H1 (cell line): ENCODE measurements at regions not wholly inside any gene's neighbourhood (a gene's known extent, or its start where the extent isn't known, plus 50 kb on each side); places are given as distances from the start of the nearest gene placed in this dataset.

Source experiments
- CTCF ChIA-PET: fragments of 300-600 bp; sonication (Branson Sonifier 250); formaldehyde crosslinking; loops from one replicate; lab custom pipeline; 2021; ENCODE audit not compliant: partially characterized antibody; lab: Charles Lee
- POLR2A ChIA-PET: fragments of 300-600 bp; sonication (Branson Sonifier 250); formaldehyde crosslinking; loops from one replicate; lab custom pipeline; 2021; ENCODE audit warnings: inconsistent platforms; ENCODE audit not compliant: partially characterized antibody; lab: Charles Lee
- DNase-seq, 2 experiments: peaks; one replicate each; pipeline versions ENCODE4 v3.0.0 to v3.0.0-alpha.2; 2010 to 2022; ENCODE audit warnings: low spot score in 2 of 2, low read depth in 1 of 2, mixed read lengths in 1 of 2
- FAIRE-seq: peaks from 2 replicates; lab custom pipeline; 2011; peaks lifted over from hg19 to GRCh38; lab: Jason Lieb, UNC
- H2AFZ ChIP-seq: 2 replicates; pipeline ENCODE4 v1.8.1; 2012; ENCODE audit warnings: low read length, inconsistent platforms
- H2AK5ac ChIP-seq: 2 replicates; pipeline ENCODE4 v1.6.1; 2013; ENCODE audit warnings: low read depth, low read length
- H2BK120ac ChIP-seq: replicated peaks from 2 replicates; pipeline ENCODE3; 2013; ENCODE audit warnings: low read depth, low read length, inconsistent platforms
- H2BK12ac ChIP-seq: 2 replicates; pipeline ENCODE4 v1.6.1; 2013; ENCODE audit warnings: low read depth, low read length
- H2BK15ac ChIP-seq: 2 replicates; pipeline ENCODE4 v1.6.1; 2013; ENCODE audit warnings: low read length
- H2BK20ac ChIP-seq: 2 replicates; pipeline ENCODE4 v1.6.1; 2013; ENCODE audit warnings: low read length
- H2BK5ac ChIP-seq: 2 replicates; pipeline ENCODE4 v1.6.1; 2013; ENCODE audit warnings: low read depth, low read length
- H3K14ac ChIP-seq: 2 replicates; pipeline ENCODE4 v1.6.1; 2013; ENCODE audit warnings: inconsistent platforms; ENCODE audit not compliant: insufficient read length
- H3K18ac ChIP-seq: 2 replicates; pipeline ENCODE4 v1.6.1; 2013; ENCODE audit warnings: low read length; ENCODE audit errors: extremely low read depth
- H3K23ac ChIP-seq: 2 replicates; pipeline ENCODE4 v1.6.1; 2013; ENCODE audit warnings: inconsistent platforms; ENCODE audit not compliant: insufficient read length
- H3K23me2 ChIP-seq: 2 replicates; pipeline ENCODE4 v1.6.1; 2013; ENCODE audit warnings: low read depth, low read length
- H3K27ac ChIP-seq: 2 replicates; pipeline ENCODE4 v1.6.1; 2011; ENCODE audit warnings: low read depth, low read length, inconsistent platforms
- H3K27me3 ChIP-seq, 4 experiments: replicated peaks in 1 of 4; 1 replicate in 1 of 4; 2 replicates in 3 of 4; pipeline versions ENCODE4 v1.6.1 to v1.8.1; 2011 to 2013; ENCODE audit warnings: low read length in 3 of 4, mild to moderate bottlenecking in 3 of 4, inconsistent platforms in 2 of 4, mixed read lengths in 2 of 4, moderate library complexity in 1 of 4; ENCODE audit not compliant: control insufficient read depth in 3 of 4, insufficient read depth in 3 of 4; ENCODE audit errors: extremely low read depth in 1 of 4
- H3K36me3 ChIP-seq, 4 experiments: 2 replicates each; pipeline versions ENCODE4 v1.6.1 to v1.8.1; 2011 to 2013; ENCODE audit warnings: mild to moderate bottlenecking in 4 of 4, low read length in 3 of 4, moderate library complexity in 2 of 4, control low read depth in 1 of 4, inconsistent platforms in 1 of 4; ENCODE audit not compliant: insufficient read depth in 4 of 4, control insufficient read depth in 2 of 4
- H3K4ac ChIP-seq: replicated peaks from 2 replicates; pipeline ENCODE3; 2013; ENCODE audit warnings: low read length, low read depth, mixed read lengths, inconsistent platforms; ENCODE audit not compliant: insufficient read length
- H3K4me1 ChIP-seq, 4 experiments: replicated peaks in 1 of 4; 1 replicate in 1 of 4; 2 replicates in 3 of 4; pipeline versions ENCODE4 v1.6.1 to v1.8.1; 2011 to 2013; ENCODE audit warnings: low read length in 3 of 4, inconsistent platforms in 2 of 4, mixed read lengths in 1 of 4; ENCODE audit not compliant: insufficient read depth in 4 of 4, control insufficient read depth in 3 of 4
- H3K4me2 ChIP-seq, 2 experiments: 2 replicates each; pipeline versions ENCODE4 v1.6.1 to v1.8.1; 2011 to 2013; ENCODE audit warnings: low read depth in 2 of 2, low read length in 2 of 2, control low read depth in 1 of 2, inconsistent platforms in 1 of 2, mild to moderate bottlenecking in 1 of 2; ENCODE audit not compliant: insufficient read depth in 1 of 2
- H3K4me3 ChIP-seq, 4 experiments: fragments of 200-600, 300-600 bp in 1 of 4; sonication (generic), shearing (Covaris generic), sonication (Bioruptor Twin) in 1 of 4; 2 replicates each; pipeline versions ENCODE4 v1.5.1 to v1.8.1; 2011 to 2016; ENCODE audit warnings: low read length in 4 of 4, low read depth in 3 of 4, control low read depth in 2 of 4, inconsistent platforms in 2 of 4, mild to moderate bottlenecking in 2 of 4, mixed read lengths in 1 of 4, moderate library complexity in 1 of 4; ENCODE audit not compliant: insufficient read depth in 2 of 4; ENCODE audit errors: extremely low read depth in 1 of 4
- H3K56ac ChIP-seq: replicated peaks from 2 replicates; pipeline ENCODE3; 2013; ENCODE audit warnings: low read depth, mild to moderate bottlenecking, mixed read lengths, low read length, inconsistent platforms; ENCODE audit not compliant: insufficient read length
- H3K79me1 ChIP-seq: 2 replicates; pipeline ENCODE4 v1.6.1; 2013; ENCODE audit warnings: low read depth, low read length, control low read depth
- H3K79me2 ChIP-seq, 2 experiments: 2 replicates each; pipeline versions ENCODE4 v1.6.1 to v1.8.1; 2012 to 2013; ENCODE audit warnings: low read length in 2 of 2, mild to moderate bottlenecking in 2 of 2, inconsistent platforms in 1 of 2; ENCODE audit not compliant: insufficient read depth in 2 of 2, control insufficient read depth in 1 of 2
- H3K9ac ChIP-seq, 4 experiments: replicated peaks in 1 of 4; 1 replicate in 1 of 4; 2 replicates in 3 of 4; pipeline versions ENCODE4 v1.6.1 to v1.8.1; 2011 to 2013; ENCODE audit warnings: low read depth in 3 of 4, low read length in 3 of 4, control low read depth in 2 of 4, mild to moderate bottlenecking in 2 of 4, moderate library complexity in 2 of 4, inconsistent platforms in 1 of 4; ENCODE audit errors: extremely low read depth in 1 of 4
- H3K9me3 ChIP-seq, 2 experiments: 2 replicates each; pipeline versions ENCODE4 v1.6.1 to v1.8.1; 2012 to 2013; ENCODE audit warnings: mild to moderate bottlenecking in 2 of 2, moderate library complexity in 2 of 2, control low read depth in 1 of 2, inconsistent platforms in 1 of 2, low read depth in 1 of 2, low read length in 1 of 2, mixed read lengths in 1 of 2; ENCODE audit not compliant: insufficient read depth in 2 of 2
- H4K20me1 ChIP-seq, 2 experiments: replicated peaks in 1 of 2; 2 replicates each; pipeline versions ENCODE3 to v1.8.1; 2011 to 2013; ENCODE audit warnings: inconsistent platforms in 2 of 2, low read length in 2 of 2, mild to moderate bottlenecking in 1 of 2; ENCODE audit not compliant: insufficient read depth in 2 of 2, control insufficient read depth in 1 of 2
- H4K5ac ChIP-seq: 2 replicates; pipeline ENCODE4 v1.6.1; 2013; ENCODE audit warnings: low read length, low read depth, mixed read lengths, inconsistent platforms; ENCODE audit not compliant: insufficient read length
- H4K8ac ChIP-seq: 2 replicates; pipeline ENCODE4 v1.8.0; 2013; ENCODE audit warnings: mild to moderate bottlenecking, moderate library complexity, low read length, inconsistent platforms; ENCODE audit not compliant: insufficient read depth; ENCODE audit errors: extremely low read depth
- H4K91ac ChIP-seq: replicated peaks from 2 replicates; pipeline ENCODE3; 2013; ENCODE audit warnings: low read length, mixed read lengths, inconsistent platforms; ENCODE audit not compliant: insufficient read length
- ATF3 ChIP-seq: IDR thresholded peaks from 2 replicates; pipeline ENCODE4 v1.6.1; 2011; ENCODE audit warnings: low read depth, mild to moderate bottlenecking, low read length; ENCODE audit not compliant: insufficient read depth
- CTBP2 ChIP-seq: IDR thresholded peaks from 2 replicates; pipeline ENCODE4 v1.7.0; 2011; ENCODE audit warnings: borderline replicate concordance, mild to moderate bottlenecking, moderate library complexity, mixed read lengths, low read length; ENCODE audit not compliant: insufficient read depth, insufficient read length
- EP300 ChIP-seq, 2 experiments: IDR thresholded peaks; 1 replicate in 1 of 2; 2 replicates in 1 of 2; pipeline ENCODE4 v1.6.1; 2011 to 2012; ENCODE audit warnings: low read depth in 2 of 2, low read length in 2 of 2, mild to moderate bottlenecking in 2 of 2, borderline replicate concordance in 1 of 2, inconsistent platforms in 1 of 2, moderate library complexity in 1 of 2
- JUN ChIP-seq: IDR thresholded peaks from 2 replicates; pipeline ENCODE4 v1.6.1; 2011; ENCODE audit warnings: low read depth, mild to moderate bottlenecking, improper control_type of control experiment, low read length
- MAFK ChIP-seq: IDR thresholded peaks from 2 replicates; pipeline ENCODE4 v1.6.1; 2012; ENCODE audit warnings: low read depth, mild to moderate bottlenecking, improper control_type of control experiment, low read length
- SAP30 ChIP-seq: fragments of 300-600 bp; sonication (generic); IDR thresholded peaks from 2 replicates; pipeline ENCODE4 v1.7.1; 2012; ENCODE audit warnings: low read length, moderate library complexity, mild to moderate bottlenecking, inconsistent platforms; ENCODE audit not compliant: insufficient read depth, insufficient replicate concordance
- SIN3A ChIP-seq, 2 experiments: IDR thresholded peaks in 1 of 2; conservative IDR thresholded peaks in 1 of 2; 2 replicates each; pipeline ENCODE4 v1.6.1; 2011 to 2012; ENCODE audit warnings: low read length in 2 of 2, improper control_type of control experiment in 1 of 2, low read depth in 1 of 2, mild to moderate bottlenecking in 1 of 2
- SP2 ChIP-seq: IDR thresholded peaks from 2 replicates; pipeline ENCODE4 v1.6.1; 2012; ENCODE audit warnings: mild to moderate bottlenecking, low read length, inconsistent platforms
- SP4 ChIP-seq: IDR thresholded peaks from 2 replicates; pipeline ENCODE4 v1.6.1; 2012; ENCODE audit warnings: low read length, inconsistent platforms
- TCF12 ChIP-seq: IDR thresholded peaks from 2 replicates; pipeline ENCODE4 v1.6.1; 2011; ENCODE audit warnings: low read depth, mild to moderate bottlenecking, low read length
- WGBS, 2 experiments: shearing (Covaris generic) in 1 of 2; methylation state at CpG; one replicate each; pipeline versions ENCODE4 v1.1.6 to v1.1.7; 2013 to 2015; ENCODE audit warnings: low lambda C conversion rate in 2 of 2, mixed read lengths in 2 of 2, inconsistent platforms in 1 of 2, low coverage in 1 of 2, missing lambda C conversion rate in 1 of 2; ENCODE audit not compliant: insufficient replicate concordance in 2 of 2, insufficient coverage in 1 of 2, insufficient read length in 1 of 2; ENCODE audit errors: extremely low coverage in 1 of 2, missing lambda C conversion rate in 1 of 2; 5-methylcytosine and 5-hydroxymethylcytosine counted together

DNA sequence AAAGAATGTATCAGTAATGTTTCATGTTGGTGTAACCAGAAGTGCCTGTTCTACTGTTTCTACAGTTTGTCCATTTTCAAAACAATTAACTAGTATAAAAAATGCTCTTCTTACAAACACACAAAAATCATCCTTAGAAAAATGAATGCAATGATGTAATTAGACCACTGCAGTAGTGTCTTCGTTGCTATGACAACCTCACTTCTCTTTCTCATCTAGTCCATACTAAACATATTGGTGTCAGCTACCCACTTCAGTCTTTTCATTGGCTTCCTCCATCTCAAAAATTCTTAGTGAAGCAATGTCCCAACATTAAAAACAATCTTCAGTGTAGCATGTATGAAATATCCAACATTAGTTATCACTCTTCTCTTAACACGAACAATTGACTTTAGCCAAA lies 1265.8 kb downstream of the REEP3 start:
- no peaks in the 10 kb centered on the region for H3K4me1 ChIP-seq
- H3K79me1 ChIP-seq, result no peaks in the 10 kb centered on the region
- ChIA-PET POLR2A (no interaction called here), CTCF (no interaction called here)
- H3K9ac ChIP-seq, result no peak overlapping the region
- H3K4ac ChIP-seq, result no peak overlapping the region
- H2BK12ac ChIP-seq, result no peak overlapping the region
- no peak overlapping the region for H2BK5ac ChIP-seq
- H3K27ac ChIP-seq, result no peak overlapping the region
- H4K20me1 ChIP-seq, result no peaks in the 10 kb centered on the region
- no peak overlapping the region for H3K23ac ChIP-seq
- H3K23me2 ChIP-seq, result no peaks in the 10 kb centered on the region
- H3K14ac ChIP-seq, result no peak overlapping the region
- no peak overlapping the region for H4K5ac ChIP-seq
- DNase-seq (no peak), FAIRE-seq (no peak)
- H3K18ac ChIP-seq, result no peak overlapping the region
- no peak overlapping the region for H3K4me3 ChIP-seq
- H4K91ac ChIP-seq, result no peak overlapping the region
- no peaks in the 10 kb centered on the region for H3K27me3 ChIP-seq
- no peak for TF ChIP-seq ATF3
- no peak for TF ChIP-seq MAFK
- TF ChIP-seq SP4, result no peak
- TF ChIP-seq SAP30, result no peak
- TF ChIP-seq SIN3A (conservative IDR thresholded peaks at IDR 0.05 in 1 of 2, IDR thresholded peaks at IDR 0.05 in 1 of 2; ENCODE audit: low read depth in 1 of 2, low read length in 2 of 2), result no peak
- no peak for TF ChIP-seq CTBP2
- no peak for TF ChIP-seq SP2
- TF ChIP-seq TCF12, result no peak
- no peak for TF ChIP-seq JUN
- no peak for TF ChIP-seq EP300 (IDR thresholded peaks at IDR 0.05; ENCODE audit: borderline replicate concordance in 1 of 2, low read depth in 2 of 2, low read length in 2 of 2)
- no peaks in the 10 kb centered on the region for H3K79me2 ChIP-seq
- no peak overlapping the region for H2BK20ac ChIP-seq
- no peaks in the 10 kb centered on the region for H3K36me3 ChIP-seq
- 93% methylated on average over 2 of the region's 2 CpGs; no CpG with 5 or more reads in 1 of the 2 experiments for WGBS, 2 experiments
- H4K8ac ChIP-seq, result no peak overlapping the region
- H2BK120ac ChIP-seq, result no peak overlapping the region
- H3K4me2 ChIP-seq, result no peak overlapping the region
- H3K9me3 ChIP-seq, result no peaks in the 10 kb centered on the region
- H3K56ac ChIP-seq, result no peak overlapping the region
- no peak overlapping the region for H2AK5ac ChIP-seq
- no peak overlapping the region for H2AFZ ChIP-seq
- H2BK15ac ChIP-seq, result no peak overlapping the region
